Fibroblast of mammary gland (primary cell): ENCODE measurements at regions not wholly inside any gene's neighbourhood (a gene's known extent, or its start where the extent isn't known, plus 50 kb on each side); places are given as distances from the start of the nearest gene placed in this dataset.

Experiments used
- DNase-seq: peaks from one replicate; pipeline ENCODE4 v3.0.0-alpha.2; 2010; ENCODE audit warnings: low read depth
- H3K4me3 ChIP-seq: 2 replicates; pipeline ENCODE4 v1.5.1; 2011; ENCODE audit warnings: low read depth, mild to moderate bottlenecking, low read length, moderate library complexity; ENCODE audit not compliant: control insufficient read depth
- CTCF ChIP-seq: conservative IDR thresholded peaks from 2 replicates; pipeline ENCODE4 v1.5.1; 2011; ENCODE audit warnings: low read depth, low read length, inconsistent platforms; ENCODE audit not compliant: control insufficient read depth, insufficient read depth

DNA sequence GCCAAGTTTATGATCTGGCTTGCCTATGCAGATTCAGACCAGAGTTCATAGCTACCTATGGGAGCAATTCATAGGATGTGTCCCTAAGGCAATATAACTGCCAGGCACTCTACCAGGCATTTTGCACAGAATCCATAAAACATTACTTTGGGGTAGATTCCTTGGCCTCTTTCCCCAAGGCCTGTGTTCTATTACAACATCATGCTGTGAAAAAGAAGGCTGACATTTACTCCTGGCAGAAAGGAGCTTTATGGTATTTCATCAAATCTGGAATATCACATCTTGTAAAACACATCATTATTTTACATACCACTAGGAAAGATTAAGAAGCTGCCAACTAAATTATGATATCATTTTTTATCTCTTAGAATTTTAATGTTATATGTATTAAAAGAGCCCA lies 287.0 kb upstream of the MARCKS start:
- H3K4me3 ChIP-seq, result no peak overlapping the region

GRCh38 chr6:113570641-113571040 lies 286.5 kb upstream of the MARCKS start:
- DNase-seq, result no peak
- H3K4me3 ChIP-seq, result no peak overlapping the region
- TF ChIP-seq CTCF, result no peak

More for the DNA sequence above, 287.0 kb upstream of the MARCKS start:
- peak; percentile 12 for DNase-seq
- no peak for TF ChIP-seq CTCF

- no peak overlapping the region for H3K4me3 ChIP-seq
- no peak for TF ChIP-seq CTCF
- DNase-seq, result no peak
These were observed 283.0 kb upstream of the MARCKS start for GRCh38 chr6:113574147-113574546.

GRCh38 chr6:113576310-113576709 lies 280.8 kb upstream of the MARCKS start:
- no peak overlapping the region for H3K4me3 ChIP-seq
- no peak for DNase-seq
- no peak for TF ChIP-seq CTCF

DNA sequence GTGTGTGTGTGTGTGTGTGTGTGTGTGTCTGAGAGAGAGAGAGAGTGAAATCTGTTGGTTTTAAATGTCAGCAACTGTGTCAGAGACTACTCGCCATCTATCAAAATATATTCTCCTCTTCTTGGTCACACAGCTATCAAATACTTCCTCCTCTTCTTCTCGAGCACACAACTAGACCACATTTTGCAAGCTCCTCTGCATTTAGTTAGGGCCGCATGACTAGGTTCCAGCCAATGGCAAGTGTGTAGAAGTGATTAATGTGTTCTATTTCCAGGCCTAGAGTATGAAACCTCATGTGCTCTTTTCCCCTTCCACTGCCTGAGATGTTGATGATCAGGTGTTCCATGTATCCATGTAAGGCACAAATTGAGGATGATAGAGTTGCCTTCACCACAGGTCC lies 278.5 kb upstream of the MARCKS start:
- DNase-seq, result no peak
- H3K4me3 ChIP-seq, result no peak overlapping the region
- no peak for TF ChIP-seq CTCF

DNA sequence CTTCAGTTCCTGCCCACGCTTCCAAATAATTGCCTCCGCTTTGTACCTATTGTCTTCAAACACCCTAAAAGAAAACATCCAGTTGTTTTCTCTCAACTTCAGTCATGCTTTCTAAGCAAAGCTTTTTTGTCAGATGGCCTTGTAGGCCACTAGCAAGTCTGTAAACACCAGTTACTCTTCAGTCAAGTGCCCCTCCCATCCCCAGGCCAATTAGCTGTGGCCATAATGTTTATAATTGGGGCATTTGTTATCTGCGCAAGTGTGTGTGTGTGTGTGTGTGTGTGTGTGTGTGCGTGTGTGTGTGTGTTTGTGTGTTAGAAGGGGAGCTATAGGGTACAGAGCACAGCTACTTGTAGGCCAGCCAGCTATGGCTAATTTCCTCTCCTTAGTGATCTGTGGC lies 272.4 kb upstream of the MARCKS start:
- no peak for DNase-seq
- H3K4me3 ChIP-seq, result no peak overlapping the region
- no peak for TF ChIP-seq CTCF

GRCh38 chr6:113585246-113585645 lies 271.9 kb upstream of the MARCKS start:
- peak; percentile 32 for DNase-seq
- TF ChIP-seq CTCF, result no peak

More at GRCh38 chr6:113585246-113585645, 271.9 kb upstream of the MARCKS start:
- H3K4me3 ChIP-seq, result no peak overlapping the region
